ENCODE measurements at regions not wholly inside any gene's neighbourhood (a gene's known extent, or its start where the extent isn't known, plus 50 kb on each side); places are given as distances from the start of the nearest gene placed in this dataset.

- no peak overlapping the region for H3K4me2 ChIP-seq (replicated peaks; ENCODE audit: extremely low read depth, low read length, poor library complexity, severe bottlenecking)
- H3K27ac ChIP-seq (ENCODE audit: low read depth in 1 of 2, low read length in 2 of 2), result no peak overlapping the region
- Mint-ChIP-seq H3K4me3 (no peak overlapping the region), H3K27ac (no peak overlapping the region), H3K27me3 (ENCODE audit: low read depth in 3 of 3) (no peaks in the 10 kb centered on the region), H3K36me3 (no peaks in the 10 kb centered on the region), H3K4me1 (no peaks in the 10 kb centered on the region), H3K9me3 (peaks cover 0 to 3% (median 0%) of the 10 kb centered on the region in 7 donors)
- no peak for TF ChIP-seq CTCF (IDR thresholded peaks at IDR 0.05)
- H3K4me3 ChIP-seq (replicated peaks in 1 of 3; ENCODE audit: low read depth in 2 of 3, low read length in 3 of 3), result no peak overlapping the region
- intact Hi-C loops (cut with micrococcal nuclease), result no loop called here
- no peaks in the 10 kb centered on the region for H3K79me2 ChIP-seq (ENCODE audit: insufficient read depth, low read length)
- no peaks in the 10 kb centered on the region for H3K4me1 ChIP-seq (ENCODE audit: control insufficient read depth in 1 of 2, insufficient read depth in 2 of 2, low read length in 2 of 2)
- H2AFZ ChIP-seq (ENCODE audit: insufficient read depth, low read depth, low read length, poor library complexity, severe bottlenecking), result no peak overlapping the region
- H3K36me3 ChIP-seq (replicated peaks in 1 of 2; ENCODE audit: control insufficient read depth in 1 of 2, insufficient read depth in 2 of 2, low read length in 2 of 2), result no peaks in the 10 kb centered on the region
- no peak overlapping the region for H3K9ac ChIP-seq (ENCODE audit: insufficient read depth, low read length, poor library complexity, severe bottlenecking)
- no peaks in the 10 kb centered on the region for H3K9me3 ChIP-seq (replicated peaks in 1 of 2; ENCODE audit: control insufficient read depth in 1 of 2, insufficient read depth in 1 of 2, low read length in 2 of 2)
- no peak for DNase-seq
- no peaks in the 10 kb centered on the region for H4K20me1 ChIP-seq (ENCODE audit: insufficient read depth, low read length)
- no peaks in the 10 kb centered on the region for H3K27me3 ChIP-seq (ENCODE audit: control insufficient read depth in 2 of 2, insufficient read depth in 2 of 2, low read length in 2 of 2)
- WGBS (ENCODE audit: insufficient coverage), result 94% methylated on average over 2 of the region's 6 CpGs
These were observed 61.4 kb upstream of the ARHGEF26 start for GRCh38 chr3:154059833-154060232.

- H3K36me3 Mint-ChIP-seq, result no peaks in the 10 kb centered on the region
- H3K79me2 ChIP-seq (ENCODE audit: insufficient read depth, low read length), result no peaks in the 10 kb centered on the region
- H3K27me3 Mint-ChIP-seq (ENCODE audit: low read depth in 3 of 3), result no peaks in the 10 kb centered on the region
- no peaks in the 10 kb centered on the region for H4K20me1 ChIP-seq (ENCODE audit: insufficient read depth, low read length)
- H3K9me3 Mint-ChIP-seq, result peaks cover 0 to 5% (median 0%) of the 10 kb centered on the region in 7 donors
- H3K4me3 ChIP-seq (replicated peaks in 1 of 3; ENCODE audit: low read depth in 2 of 3, low read length in 3 of 3), result no peak overlapping the region
- DNase-seq, result no peak
- H3K4me2 ChIP-seq (replicated peaks; ENCODE audit: extremely low read depth, low read length, poor library complexity, severe bottlenecking), result no peak overlapping the region
- H3K9me3 ChIP-seq (replicated peaks in 1 of 2; ENCODE audit: control insufficient read depth in 1 of 2, insufficient read depth in 1 of 2, low read length in 2 of 2), result no peaks in the 10 kb centered on the region
- intact Hi-C loops (cut with micrococcal nuclease), result no loop called here
- no peak overlapping the region for H2AFZ ChIP-seq (ENCODE audit: insufficient read depth, low read depth, low read length, poor library complexity, severe bottlenecking)
- TF ChIP-seq CTCF (IDR thresholded peaks at IDR 0.05), result no peak
- H3K27ac ChIP-seq (ENCODE audit: low read depth in 1 of 2, low read length in 2 of 2), result no peak overlapping the region
- WGBS (ENCODE audit: insufficient coverage), result 100% methylated on average over 2 of the region's 4 CpGs
- H3K9ac ChIP-seq (ENCODE audit: insufficient read depth, low read length, poor library complexity, severe bottlenecking), result no peak overlapping the region
- no peak overlapping the region for H3K4me3 Mint-ChIP-seq
- no peak overlapping the region for H3K27ac Mint-ChIP-seq
- H3K4me1 ChIP-seq (ENCODE audit: control insufficient read depth in 1 of 2, insufficient read depth in 2 of 2, low read length in 2 of 2), result no peaks in the 10 kb centered on the region
- no peaks in the 10 kb centered on the region for H3K36me3 ChIP-seq (replicated peaks in 1 of 2; ENCODE audit: control insufficient read depth in 1 of 2, insufficient read depth in 2 of 2, low read length in 2 of 2)
- H3K4me1 Mint-ChIP-seq, result no peaks in the 10 kb centered on the region
- H3K27me3 ChIP-seq (ENCODE audit: control insufficient read depth in 2 of 2, insufficient read depth in 2 of 2, low read length in 2 of 2), result no peaks in the 10 kb centered on the region
These were observed 60.8 kb upstream of the ARHGEF26 start for GRCh38 chr3:154060238-154061000.

All from CD14-positive monocyte (primary cell).